ENCODE measurements at regions not wholly inside any gene's neighbourhood (a gene's known extent, or its start where the extent isn't known, plus 50 kb on each side); places are given as distances from the start of the nearest gene placed in this dataset.

- no peak for TF ChIP-seq POLR2A (IDR thresholded peaks at IDR 0.05)
- TF ChIP-seq, protein P1, sequence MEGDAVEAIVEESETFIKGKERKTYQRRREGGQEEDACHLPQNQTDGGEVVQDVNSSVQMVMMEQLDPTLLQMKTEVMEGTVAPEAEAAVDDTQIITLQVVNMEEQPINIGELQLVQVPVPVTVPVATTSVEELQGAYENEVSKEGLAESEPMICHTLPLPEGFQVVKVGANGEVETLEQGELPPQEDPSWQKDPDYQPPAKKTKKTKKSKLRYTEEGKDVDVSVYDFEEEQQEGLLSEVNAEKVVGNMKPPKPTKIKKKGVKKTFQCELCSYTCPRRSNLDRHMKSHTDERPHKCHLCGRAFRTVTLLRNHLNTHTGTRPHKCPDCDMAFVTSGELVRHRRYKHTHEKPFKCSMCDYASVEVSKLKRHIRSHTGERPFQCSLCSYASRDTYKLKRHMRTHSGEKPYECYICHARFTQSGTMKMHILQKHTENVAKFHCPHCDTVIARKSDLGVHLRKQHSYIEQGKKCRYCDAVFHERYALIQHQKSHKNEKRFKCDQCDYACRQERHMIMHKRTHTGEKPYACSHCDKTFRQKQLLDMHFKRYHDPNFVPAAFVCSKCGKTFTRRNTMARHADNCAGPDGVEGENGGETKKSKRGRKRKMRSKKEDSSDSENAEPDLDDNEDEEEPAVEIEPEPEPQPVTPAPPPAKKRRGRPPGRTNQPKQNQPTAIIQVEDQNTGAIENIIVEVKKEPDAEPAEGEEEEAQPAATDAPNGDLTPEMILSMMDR (IDR thresholded peaks at IDR 0.05), result no peak
Measured at GRCh38 chr1:79693441-79694114, 687.0 kb upstream of the ADGRL4 start.

All from right lobe of liver (tissue), 4 donors.